Right renal pelvis (tissue), 4 donors: ENCODE measurements at regions not wholly inside any gene's neighbourhood (a gene's known extent, or its start where the extent isn't known, plus 50 kb on each side); places are given as distances from the start of the nearest gene placed in this dataset.
"Not testable (repeated sequence)": the region's sequence is repeated elsewhere in the genome, so short reads cannot be mapped to it uniquely, and the experiment has no call there.

Experiments used
- DNase-seq, 4 donors: peaks; one replicate each; pipeline ENCODE4 v3.0.0-alpha.2; 2013; ENCODE audit warnings: low read depth in 4 of 4, low spot score in 3 of 4, missing footprints in 1 of 4

DNA sequence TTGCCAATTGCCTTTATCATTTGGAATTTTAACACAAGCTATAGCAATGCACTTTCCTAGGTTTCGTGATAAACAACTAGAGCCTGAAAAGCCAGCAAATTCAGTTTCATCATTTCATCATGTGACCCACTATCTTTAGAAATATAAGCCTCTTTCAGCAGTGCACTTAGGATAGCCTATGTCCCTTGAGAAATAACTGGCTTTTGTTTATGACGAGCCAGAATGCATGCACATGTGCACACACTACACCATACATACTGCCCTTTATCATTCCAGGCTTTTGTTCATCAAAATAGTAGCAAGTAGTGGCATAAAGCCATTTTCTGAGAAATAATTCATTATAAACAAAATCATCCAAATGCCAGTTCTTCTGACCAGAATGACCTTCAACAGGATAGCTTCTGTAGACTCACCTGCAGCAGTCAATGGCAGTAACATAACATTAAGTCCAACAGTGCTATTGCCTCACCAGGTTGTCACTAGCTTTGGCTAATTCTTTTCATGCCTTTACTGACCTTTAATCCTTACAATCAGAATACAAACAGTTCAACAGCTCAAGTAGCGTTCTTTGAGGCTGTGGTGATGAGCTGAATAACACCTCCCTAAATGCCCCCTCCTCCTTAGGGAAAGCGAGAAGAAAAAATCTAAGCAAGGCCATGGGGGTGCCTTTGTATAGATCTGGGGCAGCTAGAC lies 132.3 kb upstream of the SMARCA2 start:
- no peak for DNase-seq

DNA sequence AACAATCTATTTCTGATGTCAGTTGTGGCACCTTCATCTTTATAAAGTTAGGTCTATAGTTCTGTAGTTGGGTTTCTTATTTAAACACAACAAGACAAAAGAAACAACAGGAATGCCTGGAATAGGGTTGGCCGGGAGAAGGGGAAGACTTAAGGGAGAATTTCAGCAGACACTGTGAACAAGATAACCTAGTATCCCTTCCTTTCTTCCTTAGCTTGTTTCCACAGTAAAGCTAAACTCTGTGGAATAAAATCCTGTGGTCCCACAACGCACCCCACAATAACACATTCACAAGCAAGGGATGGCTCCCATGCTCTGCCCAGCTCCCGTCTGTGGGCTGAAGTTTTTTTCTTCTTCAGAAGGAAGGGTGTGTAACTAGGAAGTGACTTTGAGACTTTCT lies 124.9 kb upstream of the SMARCA2 start:
- DNase-seq, result no peak

DNA sequence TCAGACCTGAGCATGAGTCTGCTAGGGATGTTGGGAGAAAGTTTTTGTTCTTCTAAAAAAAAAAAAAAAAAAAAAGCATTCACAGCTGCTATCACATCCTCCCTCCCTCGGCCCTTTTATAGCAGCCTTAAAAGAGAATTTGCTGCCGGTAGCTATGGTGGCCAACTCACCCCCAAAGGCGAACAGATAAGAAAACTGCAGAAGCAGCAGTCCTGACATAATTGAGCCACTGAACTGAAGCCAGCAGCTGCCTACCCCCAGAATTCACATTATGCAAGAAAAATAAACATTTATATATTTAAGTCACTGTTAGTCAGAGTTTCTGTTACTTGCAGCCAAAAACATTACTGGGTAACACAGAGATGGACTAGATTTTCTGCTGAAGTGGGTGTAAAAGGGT lies 124.3 kb upstream of the SMARCA2 start:
- no peak for DNase-seq

DNA sequence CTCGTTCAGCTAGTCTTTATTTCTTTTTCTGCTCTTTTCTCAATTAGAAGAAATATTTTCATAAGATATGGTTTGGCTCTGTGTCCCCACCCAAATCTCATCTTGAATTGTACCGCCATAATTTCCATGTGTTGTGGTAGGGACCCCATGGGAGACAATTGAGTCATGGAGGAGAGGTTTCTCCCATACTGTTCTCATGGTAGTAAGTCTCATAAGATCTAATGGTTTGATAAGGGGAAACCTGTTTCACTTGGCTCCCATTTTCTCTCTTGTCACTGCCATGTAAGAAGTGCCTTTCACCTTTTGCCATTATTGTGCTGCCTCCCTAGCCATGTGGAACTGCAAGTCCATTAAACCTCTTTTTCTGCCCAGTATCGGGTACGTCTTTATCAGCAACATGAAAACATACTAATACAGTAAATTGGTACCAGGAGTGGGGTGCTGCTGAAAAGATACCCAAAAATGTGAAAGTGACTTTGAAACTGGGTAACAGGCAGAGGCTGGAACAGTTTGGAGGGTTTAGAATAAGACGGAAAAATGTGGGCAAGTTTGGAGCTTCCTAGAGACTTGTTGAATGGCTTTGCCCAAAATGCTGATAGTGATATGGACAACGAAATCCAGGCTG lies 112.0 kb upstream of the SMARCA2 start:
- DNase-seq, result not testable (repeated sequence)

DNA sequence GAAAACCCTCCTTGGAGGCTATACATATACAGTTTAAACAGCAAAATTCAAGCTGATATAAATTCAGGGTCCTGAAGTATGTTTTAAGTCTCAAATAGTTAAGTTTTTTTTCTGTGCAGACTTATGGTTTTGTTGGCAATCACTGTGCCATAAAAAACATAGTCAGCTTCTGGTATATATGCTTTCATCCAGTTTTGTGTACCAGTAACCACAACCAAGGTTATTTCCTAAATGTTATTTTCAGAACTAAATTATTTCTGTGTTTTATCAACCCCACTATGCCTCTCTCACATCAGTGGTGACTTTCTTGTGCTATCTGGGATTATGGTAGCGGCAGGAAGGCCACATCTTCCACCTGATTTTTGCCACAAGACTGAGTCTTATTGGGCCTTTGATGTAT lies 107.7 kb upstream of the SMARCA2 start:
- no peak for DNase-seq

DNA sequence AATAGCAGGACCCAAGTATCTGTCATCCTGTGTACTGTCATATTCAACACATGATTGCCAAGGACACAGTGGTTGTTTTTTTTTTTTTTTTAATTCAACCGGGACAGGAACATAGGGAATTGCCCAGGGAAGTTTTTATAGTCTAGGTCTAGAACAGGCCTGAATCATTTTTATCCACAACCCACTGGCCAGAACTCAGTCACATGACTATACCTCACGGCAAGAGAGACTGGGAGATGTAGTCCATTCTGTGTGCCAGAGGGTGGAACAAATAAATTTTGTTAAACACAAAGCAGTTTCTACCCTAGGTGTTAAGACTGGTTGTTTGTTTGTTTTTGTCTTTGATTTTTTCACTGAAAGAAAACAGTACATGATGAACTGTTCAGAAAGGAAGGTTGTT lies 105.8 kb upstream of the SMARCA2 start:
- DNase-seq, result no peak

DNA sequence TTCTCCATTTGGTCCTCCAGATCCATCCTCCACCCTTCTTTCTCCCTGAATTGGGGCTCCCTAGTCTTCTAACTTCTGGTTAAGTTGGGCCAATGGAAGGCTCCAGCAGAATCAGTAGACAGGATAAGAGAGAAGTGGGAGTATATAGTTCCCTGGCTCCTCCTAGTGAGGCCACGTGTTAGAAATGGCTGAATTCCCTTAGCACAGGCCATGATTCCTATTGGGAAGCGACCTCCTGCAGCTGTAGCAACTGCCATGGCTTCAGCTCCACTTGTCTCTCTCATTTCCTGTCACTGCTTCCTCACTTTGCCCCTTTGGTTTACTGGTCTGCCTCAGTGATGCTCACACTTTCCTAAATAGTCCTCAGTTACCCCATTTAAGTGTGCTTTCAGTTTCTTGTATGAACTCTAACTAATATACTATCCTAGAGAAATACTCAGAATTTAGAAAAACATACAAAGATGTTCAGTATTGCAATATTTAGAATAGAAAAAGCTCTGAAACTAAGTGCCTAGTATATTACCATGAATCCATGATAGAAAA lies 104.8 kb upstream of the SMARCA2 start:
- DNase-seq, result no peak

DNA sequence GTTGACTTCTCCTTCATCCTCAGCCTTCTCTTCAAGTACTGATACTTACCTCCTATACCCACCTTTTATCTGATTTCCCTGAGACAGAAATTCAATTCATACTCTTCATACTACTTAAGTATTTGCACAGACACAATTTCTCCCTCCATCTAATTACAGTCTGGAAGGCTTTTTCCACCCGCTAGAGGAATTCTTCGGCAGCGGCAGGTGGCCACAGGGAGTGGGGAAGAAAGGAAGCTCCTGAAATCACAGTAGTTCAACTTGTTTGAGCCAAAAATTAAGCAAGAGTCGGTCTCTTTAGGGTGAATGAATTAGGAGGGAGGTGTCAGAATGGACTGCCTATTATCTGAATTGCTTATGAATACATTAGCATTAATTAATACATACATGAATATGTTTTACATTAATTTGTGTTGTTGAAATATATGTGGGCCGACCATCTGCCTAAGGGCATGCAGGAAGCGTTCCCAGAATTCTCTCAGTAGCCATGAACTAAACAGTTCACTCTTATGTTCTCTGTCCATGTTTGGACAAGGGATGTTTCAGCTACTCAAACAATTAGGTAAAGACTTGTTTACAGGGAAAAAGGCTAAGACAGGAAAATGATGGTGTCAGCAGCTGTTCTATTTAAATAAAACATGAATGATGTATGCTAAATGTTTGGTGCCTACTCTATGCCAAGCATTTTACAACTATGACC lies 101.4 kb upstream of the SMARCA2 start:
- no peak for DNase-seq

DNA sequence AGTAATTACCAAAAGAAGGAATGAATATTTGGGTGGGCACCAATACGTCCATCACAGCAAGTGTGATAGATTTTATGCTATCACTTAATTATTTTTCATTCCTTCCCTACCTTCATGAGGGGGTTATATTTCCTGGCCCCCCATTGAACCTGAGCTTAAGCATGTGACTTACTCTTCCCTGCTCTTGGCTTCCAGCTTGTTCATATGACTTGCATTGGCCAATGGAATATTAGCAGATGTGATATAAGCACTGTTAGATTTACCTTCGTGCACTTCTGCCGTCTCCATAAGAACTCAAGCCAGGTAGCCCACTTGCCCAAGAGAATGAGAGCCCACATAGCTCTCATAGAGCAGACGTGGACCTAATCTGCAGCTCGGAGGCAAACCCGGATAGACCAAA lies 99.1 kb upstream of the SMARCA2 start:
- DNase-seq, result no peak

DNA sequence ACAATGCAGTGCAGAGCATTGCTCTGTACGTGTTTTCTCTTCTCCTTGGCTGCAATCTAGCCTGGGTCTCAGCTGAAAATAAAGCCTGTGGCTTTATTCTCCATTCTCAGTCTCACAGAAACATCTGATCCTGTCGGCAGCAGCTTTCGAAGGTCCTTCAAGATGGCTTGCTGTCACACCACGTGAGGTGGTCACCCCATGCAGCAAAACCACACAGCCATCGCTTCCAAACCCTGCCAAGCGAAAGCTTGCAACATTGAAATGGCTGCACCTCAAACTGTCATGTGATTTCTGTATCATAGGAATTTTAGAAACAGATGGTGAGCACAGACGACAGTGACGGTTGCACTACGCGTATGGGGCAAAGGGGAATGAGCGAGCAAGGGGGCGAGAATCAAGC lies 98.5 kb upstream of the SMARCA2 start:
- no peak for DNase-seq

DNA sequence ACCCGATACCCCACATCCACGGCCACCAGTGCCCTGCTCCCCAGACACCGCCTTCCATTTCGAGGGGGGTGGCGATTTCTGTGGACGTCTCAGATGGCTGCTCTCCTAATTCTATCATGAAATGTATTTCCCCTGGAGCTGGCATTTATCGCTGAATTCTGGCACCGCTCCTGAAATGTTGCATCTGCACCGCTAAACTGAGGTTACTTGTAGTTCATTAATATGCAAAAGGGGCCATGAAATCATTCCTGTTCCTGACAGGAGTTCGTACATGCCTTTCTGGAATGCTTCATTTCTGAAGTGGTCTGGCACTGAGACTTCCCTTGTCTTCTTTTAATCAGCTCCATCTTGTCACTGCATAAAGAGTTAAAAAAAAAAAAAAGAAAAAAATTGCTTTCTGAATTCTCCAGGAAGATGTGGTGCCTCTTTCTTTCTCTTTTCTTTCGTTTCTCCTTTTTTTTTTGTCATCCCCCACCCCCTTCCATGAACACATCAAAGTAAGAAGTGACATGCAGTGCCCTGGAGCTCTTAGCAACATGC lies 97.7 kb upstream of the SMARCA2 start:
- no peak for DNase-seq

DNA sequence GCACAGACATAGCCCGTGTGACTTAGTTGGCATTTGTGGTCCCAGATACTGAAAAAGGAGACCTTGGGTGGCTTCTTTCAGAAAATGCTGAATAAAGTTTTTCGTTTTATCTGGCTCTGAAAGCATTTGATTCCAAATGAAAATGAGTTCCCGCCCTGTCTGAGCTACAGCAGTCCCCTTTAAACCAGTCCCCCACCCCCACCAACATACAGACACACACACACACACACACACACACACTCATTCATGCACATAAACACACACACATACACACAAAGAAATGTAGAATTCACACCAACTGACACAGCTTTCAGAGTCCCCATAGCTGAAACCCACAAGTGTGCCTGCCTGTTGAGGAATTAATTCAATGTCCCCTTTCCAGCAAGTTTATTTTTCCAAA lies 97.0 kb upstream of the SMARCA2 start:
- DNase-seq, result no peak

DNA sequence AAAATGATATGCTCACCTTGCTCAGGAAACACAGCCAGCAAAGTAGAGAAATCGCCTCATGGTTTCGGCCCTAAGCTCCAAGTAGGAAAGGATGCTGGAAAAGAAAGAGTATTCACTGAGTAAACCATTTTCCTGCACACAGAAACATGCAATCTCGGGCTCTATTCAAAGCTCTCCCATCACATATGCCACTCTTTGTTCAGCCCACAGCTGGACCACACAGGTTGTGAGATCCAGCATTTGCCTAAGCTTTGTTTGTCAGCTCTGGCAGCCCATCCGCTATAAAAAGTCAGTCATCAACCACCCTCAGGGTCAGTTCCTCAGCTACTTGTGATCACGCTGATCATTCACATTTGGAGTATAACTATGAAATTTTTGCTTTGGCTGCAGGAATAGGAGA lies 96.5 kb upstream of the SMARCA2 start:
- DNase-seq, result no peak

DNA sequence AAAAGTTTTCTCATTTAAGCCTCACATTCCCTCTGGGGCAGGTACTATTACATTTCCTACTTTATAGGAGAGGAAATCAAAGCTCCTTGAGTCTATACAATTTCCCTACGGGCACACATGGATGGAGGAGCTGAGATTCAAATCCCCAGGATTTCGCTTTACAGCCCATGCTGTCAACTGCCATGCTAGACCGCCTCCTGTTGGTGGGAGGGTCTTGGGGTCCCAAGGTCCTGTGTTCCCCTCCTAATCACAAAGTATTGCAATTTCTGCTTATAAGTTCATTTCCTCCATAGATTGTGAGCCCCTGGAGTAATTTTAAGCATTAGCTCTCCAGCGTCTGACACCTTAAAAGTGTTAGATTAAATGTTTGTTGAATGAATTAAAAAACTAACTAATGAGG lies 95.9 kb upstream of the SMARCA2 start:
- DNase-seq, result no peak

DNA sequence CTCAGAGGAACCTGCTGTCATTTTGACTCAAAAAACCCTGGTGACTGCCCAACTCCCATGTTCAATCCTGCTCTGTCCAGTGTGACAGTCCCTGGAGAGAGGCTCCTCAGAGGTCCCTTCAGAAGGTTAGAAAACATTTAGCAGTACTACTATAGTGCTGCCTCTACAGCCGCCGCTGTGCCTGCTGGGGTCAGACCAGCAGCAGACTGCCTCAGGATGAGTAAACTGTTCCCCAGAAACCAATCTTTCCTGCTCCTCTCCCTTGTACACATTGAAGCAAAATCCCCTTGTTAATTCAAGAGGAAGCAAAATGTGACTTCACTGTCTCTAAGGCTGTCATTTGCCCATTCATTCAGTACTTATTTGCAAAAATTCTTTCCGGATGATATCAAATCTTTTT lies 94.8 kb upstream of the SMARCA2 start:
- DNase-seq, result no peak

DNA sequence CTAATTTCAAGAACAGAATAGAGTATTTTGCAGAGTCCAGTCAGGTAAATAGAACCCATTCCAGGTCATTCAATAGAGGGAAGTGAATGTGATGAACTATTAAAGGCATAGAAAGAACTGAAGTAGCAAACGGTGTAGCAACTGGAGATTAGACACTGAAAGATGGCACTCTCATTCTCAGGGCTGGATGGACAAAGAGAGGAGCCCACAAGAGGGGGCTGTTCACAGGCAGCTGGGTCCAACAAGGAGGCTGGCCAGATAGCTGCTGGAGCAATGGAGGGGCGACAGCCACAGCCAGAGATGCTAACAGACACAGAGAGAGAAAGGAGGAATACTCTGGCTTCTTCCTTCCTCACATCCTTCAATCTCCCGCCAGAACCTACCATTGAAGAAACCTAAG lies 93.1 kb upstream of the SMARCA2 start:
- no peak for DNase-seq

DNA sequence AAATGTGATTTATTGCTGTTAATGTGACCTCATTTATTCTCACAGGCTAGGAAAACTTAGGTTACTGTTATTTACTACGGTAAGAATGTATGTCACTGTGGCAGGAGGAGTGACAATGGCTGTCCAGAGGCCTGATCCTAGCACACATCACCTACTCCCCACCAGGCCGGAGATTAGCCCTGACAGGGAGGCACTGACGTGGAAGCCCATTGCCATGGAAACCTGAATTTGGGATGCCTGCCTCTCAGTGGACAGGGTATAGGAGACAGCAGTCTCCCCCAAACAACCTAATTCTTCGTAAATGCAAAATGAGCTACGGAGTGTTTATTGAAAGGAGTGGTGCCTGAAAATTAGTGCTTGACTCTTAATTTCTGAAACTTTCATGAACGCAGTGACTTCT lies 87.6 kb upstream of the SMARCA2 start:
- no peak for DNase-seq

DNA sequence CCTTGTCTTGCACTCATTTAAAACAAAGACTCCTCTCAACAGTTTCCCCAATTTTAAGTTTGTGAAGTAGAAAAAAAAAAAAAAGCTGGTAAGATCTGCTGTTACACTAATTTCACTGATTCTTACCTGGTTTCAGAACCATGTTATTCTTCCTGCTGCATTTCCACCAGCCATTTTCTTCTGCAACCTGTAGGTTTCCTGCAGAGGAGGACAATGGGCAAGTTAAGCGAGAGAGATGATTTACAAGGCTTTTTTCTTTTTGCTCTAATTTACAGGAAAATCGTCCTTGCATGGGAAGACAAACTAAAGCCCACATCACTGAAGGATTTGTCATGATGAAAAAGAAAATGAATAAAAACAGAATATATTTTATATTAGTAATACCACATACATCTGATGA lies 86.0 kb upstream of the SMARCA2 start:
- no peak for DNase-seq

DNA sequence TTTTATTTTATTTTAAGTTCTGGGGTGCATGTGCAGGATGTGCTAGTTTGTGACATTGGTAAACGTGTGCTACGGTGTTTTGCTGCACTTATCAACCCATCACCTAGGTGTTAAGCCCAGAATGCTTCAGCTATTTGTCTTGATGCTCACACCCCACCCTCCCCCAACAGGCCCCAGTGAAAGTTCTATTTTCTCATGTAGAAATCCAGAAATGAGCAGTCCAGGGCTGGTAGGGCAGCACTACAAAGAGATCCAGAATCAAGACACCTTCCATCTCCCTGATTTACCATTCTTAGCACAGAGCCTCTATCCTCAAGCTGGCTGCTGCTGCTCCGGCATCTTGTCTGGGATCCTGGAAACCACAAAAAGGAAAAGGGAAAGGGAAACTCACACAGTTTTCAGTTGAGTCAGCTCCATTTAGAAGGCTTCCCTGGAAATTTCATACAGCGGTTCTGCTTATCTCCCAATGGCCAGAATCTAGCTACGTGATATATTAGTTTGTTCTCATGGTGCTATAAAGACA lies 85.4 kb upstream of the SMARCA2 start:
- no peak for DNase-seq

DNA sequence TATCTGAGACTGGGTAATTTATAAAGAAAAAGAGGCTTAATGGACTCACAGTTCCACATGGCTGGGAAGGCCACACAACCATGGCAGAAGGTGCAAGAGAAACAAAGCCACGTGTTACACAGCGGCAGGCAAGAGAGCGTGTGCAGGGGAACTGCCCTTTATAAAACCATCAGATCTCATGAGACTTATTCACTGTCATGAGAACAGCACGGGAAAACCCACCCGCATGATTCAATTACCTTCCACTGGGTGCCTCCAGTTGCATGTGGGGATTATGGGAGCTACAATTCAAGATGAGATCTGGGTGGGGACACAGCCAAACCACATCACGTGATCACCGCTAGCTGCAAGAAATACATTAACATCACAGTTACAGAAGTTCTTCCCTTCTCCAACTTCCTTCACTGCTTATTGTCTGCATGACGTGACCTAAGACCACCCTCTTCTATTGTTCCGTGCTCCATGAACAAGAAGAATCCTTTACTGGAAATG lies 84.9 kb upstream of the SMARCA2 start:
- DNase-seq, result not testable (repeated sequence)

DNA sequence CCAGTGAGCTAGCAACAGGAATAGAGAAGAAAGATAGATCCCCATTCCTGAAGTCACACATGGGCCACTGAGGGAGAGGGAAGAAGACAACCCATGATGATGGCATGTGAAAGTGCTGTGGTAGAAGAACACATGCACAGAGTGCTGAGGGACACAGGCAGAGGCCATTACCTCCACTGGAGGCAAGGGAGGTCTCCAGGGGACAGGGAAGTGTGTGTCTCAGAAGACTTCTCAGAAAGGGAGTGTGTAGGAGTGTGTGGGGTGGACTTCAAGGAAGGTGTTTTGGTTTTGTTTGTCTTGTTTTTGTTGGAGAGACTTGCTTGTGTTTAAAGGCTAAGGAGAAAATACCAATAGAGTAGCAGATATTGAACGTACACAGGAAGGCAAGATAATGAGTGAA lies 77.0 kb upstream of the SMARCA2 start:
- no peak for DNase-seq
